ENCODE measurements at regions not wholly inside any gene's neighbourhood (a gene's known extent, or its start where the extent isn't known, plus 50 kb on each side); places are given as distances from the start of the nearest gene placed in this dataset.
A peak's percentile ranks its signal among the peaks of the same experiment; 100 is the strongest.

DNA sequence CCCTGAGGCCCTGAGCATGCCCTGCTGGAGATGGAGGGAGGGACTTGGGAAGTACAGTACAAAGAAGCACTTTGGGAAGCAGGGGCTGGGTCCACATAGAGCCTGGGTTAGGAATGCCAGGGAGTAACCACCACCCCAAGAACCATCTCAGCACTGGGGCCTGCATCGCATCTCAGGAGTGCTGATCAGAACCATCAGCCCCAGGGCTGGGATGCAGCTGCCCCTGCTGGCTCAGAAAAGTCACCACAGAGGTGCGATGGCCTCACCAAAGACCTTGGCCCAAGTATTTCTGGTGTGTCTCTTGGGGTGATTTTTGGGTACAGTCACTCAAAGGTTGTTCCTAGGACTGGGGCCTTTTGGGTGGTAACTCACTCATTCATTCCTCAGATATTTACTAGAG, 236.8 kb upstream of the MVB12B start:
- DNase-seq (ENCODE audit: low read depth) = no peak

GRCh38 chr9:126093771-126094170, 232.9 kb upstream of the MVB12B start:
- peak; percentile 32 for DNase-seq (ENCODE audit: low read depth)

DNA sequence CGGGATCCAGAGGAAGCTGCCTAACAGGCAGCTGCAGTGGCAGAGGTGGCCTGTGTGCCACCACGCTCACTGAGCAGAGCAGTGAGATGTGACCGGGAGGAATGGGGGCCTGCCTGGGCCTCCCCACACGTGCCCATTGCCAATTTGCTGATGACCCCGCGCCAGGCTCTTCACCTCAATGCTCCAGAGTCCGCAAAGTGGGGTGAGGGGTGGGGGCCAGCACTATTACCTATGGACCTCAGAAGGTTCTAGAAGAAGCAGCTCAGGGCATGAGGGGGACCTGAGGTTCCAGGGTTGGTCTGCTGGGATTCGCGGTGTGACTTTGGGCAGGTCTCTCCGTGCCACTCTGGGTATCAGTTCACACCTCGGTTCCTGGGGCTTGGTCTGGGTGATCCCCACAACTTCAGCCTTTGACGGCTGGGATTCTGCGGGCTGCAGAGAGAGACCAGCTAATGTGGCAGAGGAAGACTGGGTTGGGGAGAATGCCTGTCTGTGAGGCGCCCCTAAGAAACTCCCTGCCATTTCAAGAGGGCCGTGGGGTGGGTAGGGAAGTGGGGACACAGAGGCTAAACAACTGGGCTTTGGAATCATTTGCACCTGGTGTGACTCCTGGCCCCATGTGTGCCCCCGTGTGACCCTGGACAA, 231.0 kb upstream of the MVB12B start:
- no peak for DNase-seq (ENCODE audit: low read depth)

DNA sequence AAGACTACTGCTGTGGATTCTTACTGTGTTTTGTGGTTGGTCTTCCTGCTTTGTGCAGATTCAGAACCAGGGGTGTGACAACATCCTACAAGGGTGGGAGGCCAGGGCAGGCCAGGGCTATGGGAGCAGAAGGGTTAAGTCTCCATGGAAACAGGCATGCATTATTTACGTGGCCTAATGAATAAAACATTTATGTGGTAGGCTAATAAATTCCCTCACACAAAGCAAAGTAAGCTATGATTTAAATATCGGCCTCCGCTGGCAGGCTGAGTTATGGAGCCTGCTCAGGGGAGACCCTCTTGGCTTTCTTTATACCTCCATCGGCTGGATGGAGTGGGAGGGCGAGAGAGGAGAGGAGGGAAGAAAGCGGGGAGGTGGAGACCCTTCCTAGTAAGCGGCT, 230.3 kb upstream of the MVB12B start:
- DNase-seq (ENCODE audit: low read depth) = no peak

DNA sequence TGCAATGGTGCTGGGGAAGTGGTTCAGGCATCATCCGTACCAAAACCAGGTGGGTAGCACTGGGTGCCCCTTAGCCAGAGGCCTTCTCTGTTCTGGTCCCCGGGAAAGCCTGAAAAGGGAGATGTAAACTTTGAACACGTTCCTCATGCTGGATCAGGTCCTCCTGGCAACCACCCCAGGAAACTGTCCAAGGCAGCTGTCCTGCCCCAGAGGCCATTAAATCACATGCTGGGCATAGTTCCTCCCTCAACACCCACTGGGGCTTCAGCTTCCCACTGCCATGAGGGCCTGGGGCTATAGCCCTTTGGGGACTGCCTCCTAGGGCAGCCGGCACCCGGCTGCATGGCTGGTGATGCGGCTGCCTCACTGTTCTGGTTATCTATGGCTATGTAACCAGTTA, 228.9 kb upstream of the MVB12B start:
- no peak for DNase-seq (ENCODE audit: low read depth)

DNA sequence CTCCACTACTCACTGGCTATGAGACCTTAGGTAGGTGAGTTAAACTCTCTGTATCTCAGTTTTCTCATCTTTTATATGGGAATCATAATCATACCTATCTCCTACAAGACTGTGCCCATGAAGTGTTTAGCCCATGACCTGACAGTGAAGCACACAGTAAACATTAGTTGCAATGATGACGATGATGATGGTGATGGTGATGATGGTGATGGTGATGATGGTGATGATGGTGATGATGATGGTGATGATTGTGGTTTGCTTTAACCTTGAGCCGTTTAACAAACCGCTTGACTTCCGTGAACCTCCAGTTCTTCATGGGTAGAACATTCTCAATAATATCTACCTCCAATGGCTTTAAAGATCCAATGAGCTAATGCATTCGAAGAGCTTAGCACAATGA, 220.2 kb upstream of the MVB12B start:
- no peak for DNase-seq (ENCODE audit: low read depth)

DNA sequence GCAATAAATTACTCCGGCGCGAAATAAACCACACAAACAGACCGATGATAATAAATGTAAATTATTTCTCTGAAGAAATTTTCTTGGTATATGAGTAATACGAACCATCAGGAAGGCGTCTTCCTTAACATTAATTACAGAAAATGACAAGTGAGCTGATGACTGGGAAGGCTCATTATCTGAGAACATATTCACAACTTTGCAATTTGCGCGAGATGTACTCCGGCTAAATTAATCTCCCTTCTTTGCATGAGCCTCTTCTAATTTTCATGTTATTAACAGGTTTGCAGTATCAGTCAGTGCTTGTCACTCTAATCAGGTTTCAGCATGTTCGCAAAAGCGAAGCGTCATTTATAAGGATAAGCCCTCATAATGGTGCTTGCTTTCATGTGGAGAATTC, 218.9 kb upstream of the MVB12B start:
- DNase-seq (ENCODE audit: low read depth) = no peak

GRCh38 chr9:126108240-126108639, 218.4 kb upstream of the MVB12B start:
- peak; percentile 30 for DNase-seq (ENCODE audit: low read depth)

DNA sequence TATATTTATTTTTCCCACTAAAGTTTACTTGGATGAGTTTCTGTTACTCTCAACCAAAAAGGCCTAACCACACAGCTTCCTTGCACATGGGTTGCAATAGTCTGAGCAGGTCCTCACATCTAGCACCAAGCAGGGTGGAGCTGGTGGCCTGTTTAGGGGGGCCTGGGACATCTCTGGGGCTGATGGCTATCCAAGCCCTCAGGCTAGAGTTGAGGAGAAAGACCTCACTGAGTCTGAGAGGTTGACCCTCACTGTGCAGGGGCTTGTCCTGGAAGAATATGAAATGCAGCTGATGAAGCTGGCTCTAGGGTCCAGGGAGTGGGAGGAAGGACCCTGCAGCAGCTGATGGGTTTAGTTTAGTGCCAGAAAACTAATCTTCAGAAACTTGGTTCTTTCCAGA, 217.1 kb upstream of the MVB12B start:
- DNase-seq (ENCODE audit: low read depth) = no peak

DNA sequence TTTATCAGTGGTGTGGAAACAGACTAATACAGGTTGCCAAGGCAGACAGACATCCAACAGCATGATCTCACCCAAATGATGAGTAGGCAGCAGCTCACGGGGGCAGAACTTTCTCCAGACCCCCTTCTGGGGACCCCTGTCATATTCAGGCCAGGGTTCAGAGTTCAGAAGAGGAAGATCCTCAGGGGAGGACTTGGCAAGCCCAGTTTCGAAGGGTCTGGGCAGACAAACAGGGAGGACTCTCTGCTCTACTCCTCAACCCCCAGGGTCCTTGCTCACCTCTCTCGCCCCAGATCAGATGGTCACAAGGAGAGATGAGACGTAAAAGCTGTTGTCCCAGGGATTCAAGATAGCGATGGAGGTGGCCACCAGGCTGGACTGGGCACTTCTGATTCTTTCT, 215.1 kb upstream of the MVB12B start:
- no peak for DNase-seq (ENCODE audit: low read depth)

- DNase-seq (ENCODE audit: low read depth) = no peak
Measured at GRCh38 chr9:126112135-126112720, 214.4 kb upstream of the MVB12B start.

- DNase-seq (ENCODE audit: low read depth) = no peak
Measured at GRCh38 chr9:126113176-126113575, 213.5 kb upstream of the MVB12B start.

DNA sequence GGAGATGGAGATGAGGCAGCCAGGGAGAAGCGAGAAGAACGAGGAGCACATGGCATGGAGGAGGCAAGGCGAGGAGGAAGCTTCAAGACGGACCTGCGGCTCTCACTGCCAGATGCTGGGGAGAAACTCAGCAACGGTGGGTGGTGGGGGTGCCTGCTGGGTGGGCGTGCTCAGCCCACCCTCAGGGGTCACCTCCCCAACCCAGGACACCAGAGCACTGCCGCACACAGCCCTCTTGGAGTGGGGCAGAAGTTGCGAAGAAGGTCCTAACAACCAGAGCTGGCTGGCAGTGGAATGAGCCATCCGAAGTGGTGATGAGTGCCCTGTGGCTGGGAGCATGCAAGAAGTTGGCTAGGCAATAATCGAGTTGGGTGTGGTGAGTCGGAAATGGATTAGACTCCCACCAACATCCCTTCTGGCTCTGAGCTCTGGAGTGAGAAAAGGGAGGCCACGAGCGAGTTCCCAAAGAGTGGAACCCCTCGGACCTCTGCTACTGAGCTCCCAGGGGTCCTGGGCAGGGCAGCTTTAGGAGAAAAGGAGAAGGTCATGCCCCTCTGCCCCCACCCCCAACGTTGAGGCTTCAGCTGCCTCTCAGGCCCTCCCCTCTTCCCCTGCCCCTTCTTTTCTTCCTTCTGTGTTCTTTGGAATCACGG, 212.7 kb upstream of the MVB12B start:
- no peak for DNase-seq (ENCODE audit: low read depth)

GRCh38 chr9:126114409-126114760, 212.2 kb upstream of the MVB12B start:
- DNase-seq (ENCODE audit: low read depth) = no peak

DNA sequence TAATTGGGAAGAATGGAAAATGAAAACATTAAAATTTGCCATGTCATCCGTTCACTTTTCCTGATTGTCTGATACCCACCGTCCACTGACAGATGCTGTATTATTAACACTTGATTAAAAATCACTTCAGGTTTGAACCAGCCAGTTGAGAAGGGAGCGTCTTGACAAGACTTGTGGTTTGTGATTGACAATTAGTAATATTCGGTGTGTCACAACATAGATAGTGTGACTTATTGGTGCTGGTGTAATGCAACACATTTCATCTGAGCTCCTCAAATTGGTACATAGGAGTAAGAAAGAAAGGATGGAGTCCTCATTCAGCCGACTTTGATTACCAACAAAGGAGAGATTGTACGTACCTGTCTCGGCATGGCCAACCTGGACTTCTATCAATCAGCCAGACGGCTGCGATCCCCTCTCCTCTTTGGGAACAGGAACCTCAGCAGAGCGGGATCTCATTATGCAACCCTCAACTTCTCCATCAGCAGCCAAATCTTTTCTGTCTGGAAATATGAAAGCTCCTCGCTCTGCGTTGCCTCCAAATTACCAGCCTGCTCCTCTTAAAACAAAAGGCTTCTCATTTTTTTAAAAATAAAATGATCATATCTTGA, 211.7 kb upstream of the MVB12B start:
- DNase-seq (ENCODE audit: low read depth) = no peak

DNA sequence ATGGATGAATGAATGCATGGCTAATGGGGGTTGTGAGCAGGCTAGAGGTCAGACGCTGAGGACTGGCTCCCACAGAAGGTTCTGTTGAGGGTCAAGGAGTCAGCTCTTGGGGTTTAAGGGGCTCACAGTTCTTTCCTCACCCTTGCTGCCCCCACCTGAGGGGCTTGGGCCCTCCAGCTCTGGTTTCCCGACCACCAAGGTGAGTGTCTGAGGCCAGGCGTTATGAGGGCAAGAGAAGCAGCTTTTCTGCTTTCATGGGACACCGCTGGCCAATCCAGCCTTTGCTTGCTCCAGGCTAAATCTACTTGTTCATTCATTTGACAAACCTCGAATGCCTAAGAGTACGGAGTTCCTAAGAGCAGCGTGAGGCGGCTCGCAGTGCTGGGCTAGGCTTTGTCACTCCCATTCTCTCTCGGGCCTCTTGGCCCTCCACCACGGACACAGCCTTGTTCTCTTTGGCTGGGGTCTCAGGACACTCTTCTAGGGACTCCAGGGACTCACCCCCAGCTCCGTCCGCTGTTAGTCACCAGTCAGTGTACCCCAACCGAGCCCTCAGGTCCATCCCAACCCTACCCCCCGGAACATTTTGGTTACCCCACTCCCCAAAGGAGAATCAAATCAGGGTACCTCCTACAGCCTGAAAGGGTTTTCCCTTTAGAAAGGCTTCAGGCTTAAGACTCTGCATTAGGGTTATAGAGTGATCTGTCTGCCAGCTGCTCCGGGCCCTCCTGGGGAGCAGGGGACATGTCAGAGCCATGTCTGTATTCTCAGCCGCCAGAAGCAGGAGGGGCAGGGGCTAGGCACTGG, 210.1 kb upstream of the MVB12B start:
- no peak for DNase-seq (ENCODE audit: low read depth)

DNA sequence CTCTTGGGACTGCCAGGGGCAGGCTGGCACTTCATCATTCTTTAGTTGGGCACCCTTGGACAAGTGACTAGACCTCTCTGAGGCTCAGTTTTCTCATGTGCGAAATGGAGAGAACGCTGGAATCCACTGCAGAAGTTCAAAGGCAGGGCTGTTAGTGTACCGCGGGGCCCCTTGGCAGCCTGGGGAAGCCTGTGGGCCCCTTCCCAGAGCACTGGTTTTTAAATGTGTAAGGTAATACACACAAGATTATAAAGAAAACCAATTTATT, 209.5 kb upstream of the MVB12B start:
- DNase-seq (ENCODE audit: low read depth) = no peak

DNA sequence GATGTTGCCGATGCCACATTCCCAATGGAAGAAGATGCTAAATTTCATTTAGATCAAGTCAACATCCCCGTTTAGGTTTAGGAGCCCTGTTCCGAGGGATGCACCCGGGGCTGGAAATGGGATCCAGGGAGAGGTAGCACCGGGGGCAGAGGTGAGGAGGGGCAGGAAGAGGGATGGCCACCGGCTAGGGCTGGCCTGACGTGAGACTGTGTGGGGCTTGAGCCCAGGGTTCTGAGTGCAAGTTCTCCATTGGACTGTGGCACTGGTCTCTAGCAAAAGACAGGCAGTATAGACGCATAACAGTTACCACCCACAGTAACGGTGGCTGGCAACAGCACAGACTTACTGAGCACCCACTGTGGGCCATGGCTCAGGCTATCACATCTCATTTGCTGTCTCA, 209.0 kb upstream of the MVB12B start:
- no peak for DNase-seq (ENCODE audit: low read depth)

GRCh38 chr9:126119731-126120130, 206.9 kb upstream of the MVB12B start:
- no peak for DNase-seq (ENCODE audit: low read depth)

GRCh38 chr9:126122901-126123616, 203.6 kb upstream of the MVB12B start:
- DNase-seq (ENCODE audit: low read depth) = no peak

DNA sequence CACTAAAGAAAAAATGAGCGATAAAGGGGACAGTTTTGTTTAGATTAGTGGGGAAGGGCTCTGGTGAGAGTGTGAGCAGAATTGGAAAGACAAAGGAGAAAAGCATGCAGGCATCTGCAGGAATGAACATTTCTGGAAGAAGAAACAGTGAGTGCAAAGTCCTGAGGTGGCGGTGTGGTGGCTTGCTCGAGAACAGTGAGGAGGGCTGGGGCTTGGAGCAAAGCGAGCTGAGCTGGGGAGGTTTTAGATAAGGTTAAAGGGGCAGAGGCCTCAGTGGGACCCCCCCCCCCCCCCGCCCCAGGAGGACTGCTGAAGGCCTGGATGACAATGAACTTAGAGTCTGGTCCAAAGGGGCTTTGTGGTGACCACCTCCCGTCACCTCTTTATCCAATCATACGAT, 202.7 kb upstream of the MVB12B start:
- no peak for DNase-seq (ENCODE audit: low read depth)

DNA sequence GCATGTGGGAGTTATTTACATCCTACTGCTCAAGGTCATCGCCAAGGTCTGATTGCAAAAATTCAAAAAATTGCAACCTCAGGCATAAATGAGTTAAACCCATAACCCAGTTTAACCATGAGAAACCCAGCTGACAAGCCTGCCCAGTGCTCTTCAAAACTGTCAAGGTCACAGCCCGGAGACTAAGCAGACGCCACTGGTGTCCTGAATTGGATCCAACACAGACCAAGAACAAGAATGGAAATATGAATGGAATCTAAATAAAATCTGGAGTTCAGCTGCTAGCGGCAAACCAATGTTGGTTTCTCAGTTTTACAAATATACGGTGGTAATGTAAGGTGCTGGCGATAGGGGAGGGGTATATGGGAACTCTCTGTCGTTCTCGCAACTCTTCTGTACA, 201.5 kb upstream of the MVB12B start:
- no peak for DNase-seq (ENCODE audit: low read depth)

All from Daoy (cell line).